NT2/D1 (cell line): ENCODE measurements at regions not wholly inside any gene's neighbourhood (a gene's known extent, or its start where the extent isn't known, plus 50 kb on each side); places are given as distances from the start of the nearest gene placed in this dataset.

ENCODE experiments used
- SUZ12 ChIP-seq: IDR thresholded peaks from 2 replicates; pipeline ENCODE4 v1.6.1; 2011; ENCODE audit not compliant: insufficient read length, insufficient read depth; ENCODE audit errors: extremely low read depth
- YY1 ChIP-seq: IDR thresholded peaks from 2 replicates; pipeline ENCODE4 v1.6.1; 2011; ENCODE audit not compliant: insufficient read length, insufficient read depth

DNA sequence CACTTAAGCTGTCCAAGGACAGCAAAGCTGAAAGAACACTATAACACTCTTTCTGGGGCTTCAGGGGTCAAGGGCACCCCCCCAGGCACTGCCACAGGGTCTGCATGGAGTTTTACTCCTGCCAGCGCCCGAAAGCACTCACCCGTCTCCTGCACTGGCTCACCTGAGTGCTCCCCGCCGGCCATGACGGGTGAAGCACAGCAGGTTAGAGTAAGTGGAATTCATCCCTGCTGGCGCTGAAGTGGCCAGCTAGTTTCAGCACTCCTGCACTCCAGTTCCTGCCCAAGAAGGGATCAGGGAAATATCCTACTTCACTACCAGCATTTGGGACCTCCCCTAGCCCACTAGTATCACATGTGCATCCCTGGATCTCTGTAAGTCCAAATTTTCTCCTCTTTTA lies 516.0 kb downstream of the ZNF608 start:
- no peak for TF ChIP-seq SUZ12
- TF ChIP-seq YY1 = no peak
